PFSK-1 (cell line): ENCODE measurements at regions not wholly inside any gene's neighbourhood (a gene's known extent, or its start where the extent isn't known, plus 50 kb on each side); places are given as distances from the start of the nearest gene placed in this dataset.

Source experiments
- FOXP2 ChIP-seq: optimal IDR thresholded peaks from 2 replicates; pipeline ENCODE3; 2011; ENCODE audit warnings: borderline replicate concordance, control low read depth, inconsistent platforms; ENCODE audit not compliant: insufficient read depth; ENCODE audit errors: extremely low read length, extremely low read depth
- POLR2AphosphoS5 ChIP-seq: IDR thresholded peaks from 2 replicates; pipeline ENCODE4 v1.6.1; 2012; ENCODE audit warnings: low read depth, mild to moderate bottlenecking, control low read depth, low read length, moderate library complexity
- REST ChIP-seq, 2 experiments: IDR thresholded peaks; 2 replicates each; pipeline versions ENCODE4 v1.6.1 to v1.8.0; 2011 to 2012; ENCODE audit warnings: low read depth in 2 of 2, low read length in 2 of 2, control low read depth in 1 of 2, inconsistent platforms in 1 of 2, mild to moderate bottlenecking in 1 of 2, moderate library complexity in 1 of 2; ENCODE audit not compliant: insufficient read depth in 1 of 2
- SIN3A ChIP-seq: IDR thresholded peaks from 2 replicates; pipeline ENCODE4 v1.6.1; 2012; ENCODE audit warnings: mild to moderate bottlenecking, low read length, moderate library complexity, borderline replicate concordance; ENCODE audit not compliant: insufficient read depth
- TAF1 ChIP-seq: IDR thresholded peaks from 2 replicates; pipeline ENCODE4 v1.6.1; 2012; ENCODE audit warnings: low read length, control low read depth, borderline replicate concordance; ENCODE audit not compliant: insufficient read depth

GRCh38 chr2:215681799-215682596 lies 246.1 kb upstream of the FN1 start:
- TF ChIP-seq POLR2AphosphoS5: no peak
- no peak for TF ChIP-seq REST (IDR thresholded peaks at IDR 0.05; ENCODE audit: insufficient read depth in 1 of 2, low read depth in 2 of 2, low read length in 2 of 2)
- TF ChIP-seq SIN3A: no peak
- no peak for TF ChIP-seq TAF1
- TF ChIP-seq FOXP2: no peak
